MCF 10A (cell line): ENCODE measurements at regions not wholly inside any gene's neighbourhood (a gene's known extent, or its start where the extent isn't known, plus 50 kb on each side); places are given as distances from the start of the nearest gene placed in this dataset.
"Not testable (repeated sequence)": the region's sequence is repeated elsewhere in the genome, so short reads cannot be mapped to it uniquely, and the experiment has no call there.

Experiments
- BruUV-seq: library from RNA; stranded (reverse); fragments of 400-500 nt; replicated peaks from 2 replicates; lab custom pipeline; 2021; lab: Mats Ljungman, UMichigan
- CTCF ChIA-PET: fragments of 300-600 bp; sonication (Branson Sonifier 250); formaldehyde crosslinking; extraction: SDS; loops from one replicate; lab custom pipeline; 2021; ENCODE audit warnings: antibody characterized with exemption, inconsistent platforms; lab: Yijun Ruan, JAX
- POLR2A ChIA-PET: fragments of 300-600, 350-650 bp; sonication (Branson Sonifier 250); formaldehyde crosslinking; extraction: SDS; loops from one replicate; lab custom pipeline; 2020; ENCODE audit warnings: antibody characterized with exemption, inconsistent platforms; lab: Yijun Ruan, JAX
- DNase-seq: peaks from one replicate; pipeline ENCODE4 v3.0.0-alpha.2; 2018; ENCODE audit not compliant: unreplicated experiment
- H3K27ac Mint-ChIP-seq: one replicate; pipeline ENCODE4 v1.8.0; 2022; ENCODE audit warnings: mild to moderate bottlenecking, low read depth, mixed read lengths; ENCODE audit not compliant: unreplicated experiment
- H3K27me3 Mint-ChIP-seq: one replicate; pipeline ENCODE4 v1.8.0; 2022; ENCODE audit warnings: mixed read lengths; ENCODE audit not compliant: insufficient read depth, unreplicated experiment
- H3K36me3 Mint-ChIP-seq: one replicate; pipeline ENCODE4 v1.8.0; 2022; ENCODE audit warnings: mild to moderate bottlenecking, moderate library complexity, mixed read lengths; ENCODE audit not compliant: insufficient read depth, unreplicated experiment
- H3K4me1 Mint-ChIP-seq: one replicate; pipeline ENCODE4 v1.8.0; 2022; ENCODE audit warnings: mixed read lengths; ENCODE audit not compliant: insufficient read depth, unreplicated experiment
- H3K4me3 Mint-ChIP-seq: one replicate; pipeline ENCODE4 v1.8.0; 2022; ENCODE audit warnings: mild to moderate bottlenecking, moderate library complexity, mixed read lengths; ENCODE audit not compliant: unreplicated experiment
- H3K9me3 Mint-ChIP-seq: one replicate; pipeline ENCODE4 v1.8.0; 2022; ENCODE audit warnings: mixed read lengths; ENCODE audit not compliant: unreplicated experiment
- CTCF ChIP-seq: fragments of 200-600 bp; IDR thresholded peaks from one replicate; pipeline ENCODE4 v1.8.0; 2022; ENCODE audit warnings: antibody characterized with exemption, mild to moderate bottlenecking; ENCODE audit not compliant: unreplicated experiment
- intact Hi-C: fragments of 100-400 bp; cut with micrococcal nuclease; formaldehyde crosslinking; loops from 2 replicates; pipeline ENCODE4 v1.14.1; 2022

GRCh38 chr5:68688547-68688946 is 405.3 kb upstream of the SLC30A5 start:
- DNase-seq: no peak
- ChIA-PET CTCF (no interaction called here), POLR2A (no interaction called here)
- H3K27me3 Mint-ChIP-seq: peaks cover 13% of the 10 kb centered on the region
- H3K36me3 Mint-ChIP-seq: no peaks in the 10 kb centered on the region
- peaks cover 8% of the 10 kb centered on the region for H3K9me3 Mint-ChIP-seq
- BruUV-seq: no TSS peak
- peaks cover 6% of the 10 kb centered on the region for H3K4me1 Mint-ChIP-seq
- no peak overlapping the region for H3K27ac Mint-ChIP-seq
- no peak overlapping the region for H3K4me3 Mint-ChIP-seq
- intact Hi-C loops: no loop called here
- TF ChIP-seq CTCF: no peak

DNA sequence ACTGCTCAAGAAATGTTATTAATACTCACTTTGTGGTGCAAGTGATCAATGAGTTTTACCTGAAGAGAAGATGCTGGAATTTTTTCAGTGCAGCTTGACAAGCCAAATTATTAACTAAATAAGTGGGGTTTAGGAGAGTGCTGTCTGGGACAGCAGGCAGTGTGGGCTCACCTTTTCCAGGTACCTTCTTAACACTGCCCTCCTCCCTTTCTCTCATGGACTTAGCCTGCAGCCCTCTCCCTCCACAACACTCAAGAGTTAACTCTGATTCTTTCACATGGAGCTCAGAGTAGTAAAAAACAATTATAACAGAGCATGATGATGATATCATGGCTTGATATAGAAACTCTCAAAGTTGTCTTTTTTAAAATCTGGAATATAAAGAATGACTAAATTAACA is 404.8 kb upstream of the SLC30A5 start:
- H3K4me1 Mint-ChIP-seq: peaks cover 1% of the 10 kb centered on the region
- no peak for DNase-seq
- BruUV-seq: no TSS peak
- CTCF ChIA-PET: interaction anchor here (0.7 kb wide), 1 partner anchor 449 kb away, joined by 4 read pairs; no protein-coding TSS in a partner anchor
- no peak overlapping the region for H3K4me3 Mint-ChIP-seq
- no peak overlapping the region for H3K27ac Mint-ChIP-seq
- H3K27me3 Mint-ChIP-seq: peaks cover 18% of the 10 kb centered on the region
- POLR2A ChIA-PET: interaction anchor here (0.7 kb wide), 1 partner anchor 12 kb away, joined by 4 read pairs; no protein-coding TSS in a partner anchor
- H3K36me3 Mint-ChIP-seq: no peaks in the 10 kb centered on the region
- peaks cover 8% of the 10 kb centered on the region for H3K9me3 Mint-ChIP-seq
- TF ChIP-seq CTCF: no peak
- intact Hi-C loops: no loop called here

GRCh38 chr5:68691874-68692273 is 401.9 kb upstream of the SLC30A5 start:
- H3K4me1 Mint-ChIP-seq, H3K9me3 Mint-ChIP-seq, H3K4me3 Mint-ChIP-seq, POLR2A ChIA-PET, CTCF ChIA-PET, intact Hi-C loops, H3K36me3 Mint-ChIP-seq, BruUV-seq, DNase-seq, H3K27ac Mint-ChIP-seq: not testable (repeated sequence)
- H3K27me3 Mint-ChIP-seq: peaks cover 24% of the 10 kb centered on the region

DNA sequence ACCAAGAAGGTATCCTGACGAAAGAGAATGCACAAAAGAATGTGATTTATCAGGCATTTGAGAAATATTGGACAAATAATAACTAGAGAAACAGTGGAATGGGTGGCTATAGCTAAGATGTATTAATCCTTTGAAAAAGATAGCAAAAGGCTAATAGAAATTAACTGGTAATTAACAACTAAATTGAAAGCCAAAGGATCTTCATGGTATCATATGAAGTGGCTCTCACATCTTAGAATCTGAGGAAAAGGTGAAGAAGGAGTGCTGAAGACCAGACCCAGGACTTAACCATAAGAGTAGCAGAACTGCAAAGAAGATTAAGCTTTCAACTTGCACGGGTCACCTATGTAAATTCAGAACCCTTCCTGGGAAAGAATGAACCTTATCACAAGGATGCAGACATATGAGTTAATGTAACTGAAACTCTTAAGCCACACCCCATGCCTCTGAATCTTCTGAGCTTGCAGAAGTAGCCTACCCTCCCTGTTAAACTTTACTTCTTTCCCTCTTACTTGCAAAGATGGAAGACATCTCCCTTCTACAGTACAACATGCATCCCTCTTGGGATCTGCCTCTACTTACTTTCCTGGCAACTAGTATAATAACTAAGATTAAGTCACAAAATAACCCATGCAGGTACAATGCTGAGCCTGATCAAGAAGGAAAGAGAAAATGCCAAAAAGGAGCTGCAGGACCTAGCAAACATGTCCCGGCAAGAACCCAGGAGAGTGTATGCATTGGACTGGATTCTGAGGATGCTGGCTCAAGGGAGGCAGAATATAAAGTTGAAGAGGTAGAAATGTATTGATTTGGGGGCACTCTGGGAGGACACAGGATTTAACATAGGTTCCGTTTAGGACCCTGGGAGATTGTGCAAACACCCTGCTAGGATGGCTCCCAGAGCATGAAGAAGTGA is 395.5 kb upstream of the SLC30A5 start:
- no TSS peak for BruUV-seq
- no peak for TF ChIP-seq CTCF
- Mint-ChIP-seq H3K4me1 (no peaks in the 10 kb centered on the region), H3K27ac (no peak overlapping the region), H3K27me3 (peaks cover 14% of the 10 kb centered on the region), H3K4me3 (no peak overlapping the region), H3K9me3 (no peaks in the 10 kb centered on the region), H3K36me3 (no peaks in the 10 kb centered on the region)
- ChIA-PET CTCF (interaction anchor here (1.6 kb wide), 1 partner anchor 13 kb away, joined by 5 read pairs; no protein-coding TSS in a partner anchor), POLR2A (no interaction called here)
- intact Hi-C loops: no loop called here
- DNase-seq: no peak
